ENCODE measurements at regions not wholly inside any gene's neighbourhood (a gene's known extent, or its start where the extent isn't known, plus 50 kb on each side); places are given as distances from the start of the nearest gene placed in this dataset.
A peak's percentile ranks its signal among the peaks of the same experiment; 100 is the strongest.

- H3K9me3 ChIP-seq, result no peaks in the 10 kb centered on the region
- CTCF ChIA-PET, result interaction anchor here (0.6 to 1.0 kb wide), 3 partner anchors 52 to 293 kb away, joined by 3 to 4 read pairs (median 4); no protein-coding TSS in a partner anchor
- no peak for DNase-seq (ENCODE audit: low read depth in 1 of 2, low spot score in 1 of 2)
- 28% methylated on average over 4 of the region's 4 CpGs for WGBS (ENCODE audit: missing lambda C conversion rate)
- no peak overlapping the region for H3K27ac ChIP-seq
- no peak overlapping the region for H3K4me2 ChIP-seq
- no peak for ATAC-seq
- POLR2A ChIA-PET, result no interaction called here
- peaks cover 21% of the 10 kb centered on the region; the same call in 2 of the 3 replicates for H3K4me1 ChIP-seq
- no peak overlapping the region for H3K4me3 ChIP-seq
- no peak for TF ChIP-seq PBX3 (IDR thresholded peaks at IDR 0.05)
- no peak for TF ChIP-seq EHMT2 (IDR thresholded peaks at IDR 0.05; ENCODE audit: low read depth)
- TF ChIP-seq NR3C1 (IDR thresholded peaks at IDR 0.05), result no peak
- no peak for TF ChIP-seq BCL3 (IDR thresholded peaks at IDR 0.05)
- TF ChIP-seq HDAC2 (IDR thresholded peaks at IDR 0.05), result no peak
- TF ChIP-seq ATOH8 (CRISPR knock-in tag; IDR thresholded peaks at IDR 0.05; ENCODE audit: low read depth), result no peak
- TF ChIP-seq TFCP2L1 (CRISPR knock-in tag; IDR thresholded peaks at IDR 0.05), result no peak
- no peak for TF ChIP-seq HEYL (CRISPR knock-in tag; IDR thresholded peaks at IDR 0.05)
- TF ChIP-seq FOXS1 (CRISPR knock-in tag; IDR thresholded peaks at IDR 0.05), result no peak
- TF ChIP-seq TP53 (CRISPR knock-in tag; IDR thresholded peaks at IDR 0.05), result no peak
- no peak for TF ChIP-seq ESRRA (IDR thresholded peaks at IDR 0.05; ENCODE audit: borderline replicate concordance, low read length)
- TF ChIP-seq HMGXB4 (CRISPR knock-in tag; IDR thresholded peaks at IDR 0.05; ENCODE audit: borderline replicate concordance), result no peak
- no peak for TF ChIP-seq EP300 (IDR thresholded peaks at IDR 0.05)
- TF ChIP-seq RARB (CRISPR knock-in tag; IDR thresholded peaks at IDR 0.05), result no peak
- no peak for TF ChIP-seq RFX5 (IDR thresholded peaks at IDR 0.05)
- TF ChIP-seq PHF8 (IDR thresholded peaks at IDR 0.05; ENCODE audit: borderline replicate concordance, low read depth), result no peak
- TF ChIP-seq ZNF302 (CRISPR knock-in tag; IDR thresholded peaks at IDR 0.05), result no peak
- FAIRE-seq, result no peak
Observed at GRCh38 chr9:18390393-18390792, 83.6 kb upstream of the ADAMTSL1 start.

GRCh38 chr9:18393340-18394130, 80.4 kb upstream of the ADAMTSL1 start:
- DNase-seq (ENCODE audit: low read depth in 1 of 2, low spot score in 1 of 2), result peak; percentile 41 to 88
- ChIA-PET POLR2A (no interaction called here), CTCF (interaction anchor here (0.6 to 1.6 kb wide), 3 partner anchors 49 to 353 kb away, joined by 3 to 7 read pairs (median 4); no protein-coding TSS in a partner anchor)
- Histone ChIP-seq H3K9me3 (no peaks in the 10 kb centered on the region), H3K27ac (peak overlapping the region; percentile 54 to 77), H3K4me3 (no peak overlapping the region), H3K4me1 (peaks cover 21% of the 10 kb centered on the region; the same call in 2 of the 3 replicates), H3K4me2 (peak overlapping the region; percentile 40)
- 19% methylated on average over 4 of the region's 4 CpGs for WGBS (ENCODE audit: missing lambda C conversion rate)
- ATAC-seq, result peak; percentile 93 to 94
- FAIRE-seq, result peak; percentile 98
- TF ChIP-seq CBX2 (IDR thresholded peaks at IDR 0.05; ENCODE audit: borderline replicate concordance, low read depth) (no peak), HMGXB4 (CRISPR knock-in tag; IDR thresholded peaks at IDR 0.05; ENCODE audit: borderline replicate concordance) (no peak), CEBPB (IDR thresholded peaks at IDR 0.05) (peak; percentile 25 to 83; a peak in 2 of 4 replicates), POLR2AphosphoS2 (conservative IDR thresholded peaks at IDR 0.05; ENCODE audit: low read length) (no peak), SMC3 (IDR thresholded peaks at IDR 0.05) (no peak), RARB (CRISPR knock-in tag; IDR thresholded peaks at IDR 0.05) (no peak), EHMT2 (IDR thresholded peaks at IDR 0.05; ENCODE audit: low read depth) (0 out of 2 replicates have a peak, but pooled peaks have one; percentile 57), GATA3 (IDR thresholded peaks at IDR 0.05; ENCODE audit: borderline replicate concordance) (peak; percentile 45; the same call in 1 of the 2 replicates), CTCF (IDR thresholded peaks at IDR 0.05) (no peak), EP300 (IDR thresholded peaks at IDR 0.05) (peak in 1 of 2 experiments; percentile 24; a peak in 1 of 5 replicates), NR3C1 (IDR thresholded peaks at IDR 0.05) (no peak), FOSB (CRISPR knock-in tag; IDR thresholded peaks at IDR 0.05) (no peak), CBX8 (IDR thresholded peaks at IDR 0.05) (no peak), JUNB (IDR thresholded peaks at IDR 0.05) (peak; percentile 80), POLR2A (IDR thresholded peaks at IDR 0.05; ENCODE audit: low read length) (no peak), MAFK (IDR thresholded peaks at IDR 0.05; ENCODE audit: partially characterized antibody) (peak; percentile 3), FOSL2 (IDR thresholded peaks at IDR 0.05) (peak; percentile 71), FOSL2 (CRISPR knock-in tag; IDR thresholded peaks at IDR 0.05) (peak; percentile 94)

Data from A549 (cell line).